T-helper 1 cell (primary cell): ENCODE measurements at regions not wholly inside any gene's neighbourhood (a gene's known extent, or its start where the extent isn't known, plus 50 kb on each side); places are given as distances from the start of the nearest gene placed in this dataset.
"Not testable (repeated sequence)": the region's sequence is repeated elsewhere in the genome, so short reads cannot be mapped to it uniquely, and the experiment has no call there.

Experiments
- DNase-seq, 5 donors: peaks; one replicate each; pipeline ENCODE4 v3.0.0-alpha.2; 2012 to 2020

GRCh38 chr16:31975826-31976419 is 102.3 kb downstream of the ZNF267 start:
- not testable (repeated sequence) for DNase-seq

- not testable (repeated sequence) for DNase-seq
Measured at GRCh38 chr16:31978463-31978862, 104.9 kb downstream of the ZNF267 start.

GRCh38 chr16:31981739-31982138 is 108.1 kb downstream of the ZNF267 start:
- DNase-seq = not testable (repeated sequence)

- not testable (repeated sequence) for DNase-seq
Measured at GRCh38 chr16:31982986-31983385, 109.4 kb downstream of the ZNF267 start.

GRCh38 chr16:31983666-31984065 is 110.1 kb downstream of the ZNF267 start:
- not testable (repeated sequence) for DNase-seq

GRCh38 chr16:31986895-31987294 is 113.3 kb downstream of the ZNF267 start:
- DNase-seq = not testable (repeated sequence)

- peak in 3 of 5 donors; percentile 19 to 48 (median 27) for DNase-seq
Measured at GRCh38 chr16:31988595-31989581, 115.3 kb downstream of the ZNF267 start.

GRCh38 chr16:31990261-31990660 is 116.7 kb downstream of the ZNF267 start:
- DNase-seq = not testable (repeated sequence)

GRCh38 chr16:31990980-31991379 is 117.4 kb downstream of the ZNF267 start:
- not testable (repeated sequence) for DNase-seq

- not testable (repeated sequence) for DNase-seq
Measured at GRCh38 chr16:31996325-31996724, 122.7 kb downstream of the ZNF267 start.

- not testable (repeated sequence) for DNase-seq
Measured at GRCh38 chr16:32002496-32002895, 128.9 kb downstream of the ZNF267 start.

GRCh38 chr16:32003819-32004218 is 130.2 kb downstream of the ZNF267 start:
- not testable (repeated sequence) for DNase-seq

GRCh38 chr16:32038783-32039496 is 165.3 kb downstream of the ZNF267 start:
- peak in 1 of 5 donors; percentile 5 for DNase-seq

GRCh38 chr16:32039919-32040318 is 166.3 kb downstream of the ZNF267 start:
- DNase-seq = not testable (repeated sequence)

GRCh38 chr16:32066016-32066651 is 187.0 kb upstream of the TP53TG3D start:
- peak in 2 of 5 donors; percentile 9 to 10 for DNase-seq

GRCh38 chr16:32071586-32071985 is 181.5 kb upstream of the TP53TG3D start:
- DNase-seq = not testable (repeated sequence)

- DNase-seq = not testable (repeated sequence)
Measured at GRCh38 chr16:32083891-32084290, 169.2 kb upstream of the TP53TG3D start.

- peak in 1 of 5 donors; percentile 14 for DNase-seq
Measured at GRCh38 chr16:32084656-32085401, 168.3 kb upstream of the TP53TG3D start.

- peak in 1 of 5 donors; percentile 8 for DNase-seq
Measured at GRCh38 chr16:32085438-32086141, 167.5 kb upstream of the TP53TG3D start.

- not testable (repeated sequence) for DNase-seq
Measured at GRCh38 chr16:32115562-32115961, 137.5 kb upstream of the TP53TG3D start.

GRCh38 chr16:32116080-32116479 is 137.0 kb upstream of the TP53TG3D start:
- peak in 1 of 5 donors; percentile 1 for DNase-seq
